NAMALWA (cell line): ENCODE measurements at regions not wholly inside any gene's neighbourhood (a gene's known extent, or its start where the extent isn't known, plus 50 kb on each side); places are given as distances from the start of the nearest gene placed in this dataset.
"Not testable (repeated sequence)": the region's sequence is repeated elsewhere in the genome, so short reads cannot be mapped to it uniquely, and the experiment has no call there.

Source experiments
- DNase-seq: peaks from one replicate; pipeline ENCODE4 v3.0.0-alpha.2; 2015; ENCODE audit warnings: low spot score

DNA sequence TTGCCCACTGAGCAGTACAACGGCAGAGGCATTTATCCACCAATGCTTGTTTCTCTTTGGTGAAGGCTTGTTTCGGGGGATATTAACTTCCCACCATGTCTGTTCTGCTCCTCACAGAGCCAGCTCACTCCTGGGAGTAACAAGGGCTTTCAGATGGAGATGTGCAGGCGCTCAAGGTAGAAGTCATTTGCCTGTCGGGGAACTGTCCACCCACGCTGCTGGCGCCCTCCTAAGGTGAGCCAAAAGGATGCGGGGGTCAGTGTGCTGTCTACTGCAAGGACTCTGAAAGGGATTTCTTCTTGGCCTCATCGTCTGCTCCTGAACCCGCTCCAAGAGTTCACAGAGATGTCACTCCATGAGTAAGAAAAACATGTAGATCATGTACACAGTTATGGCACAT, 57.0 kb upstream of the CYRIA start:
- no peak for DNase-seq

DNA sequence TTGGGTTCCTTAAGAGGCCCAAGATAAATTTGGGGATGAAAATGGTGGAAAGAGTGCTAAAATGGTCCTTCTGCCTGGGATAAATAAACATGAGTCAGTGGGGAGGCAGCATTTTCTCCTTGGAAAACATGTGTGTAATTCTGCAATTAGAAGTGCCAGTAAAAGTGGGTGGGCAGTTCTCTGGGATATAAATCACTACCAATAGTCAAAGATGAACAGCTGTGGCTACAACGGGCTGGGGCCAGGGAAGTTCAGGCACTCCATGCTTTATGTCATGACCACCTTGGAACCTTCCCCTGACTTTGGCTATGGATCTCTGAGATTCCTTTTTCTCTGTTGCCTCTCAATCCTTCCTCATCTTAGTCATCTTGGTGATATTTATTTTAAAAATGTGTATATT, 56.5 kb upstream of the CYRIA start:
- DNase-seq = no peak

DNA sequence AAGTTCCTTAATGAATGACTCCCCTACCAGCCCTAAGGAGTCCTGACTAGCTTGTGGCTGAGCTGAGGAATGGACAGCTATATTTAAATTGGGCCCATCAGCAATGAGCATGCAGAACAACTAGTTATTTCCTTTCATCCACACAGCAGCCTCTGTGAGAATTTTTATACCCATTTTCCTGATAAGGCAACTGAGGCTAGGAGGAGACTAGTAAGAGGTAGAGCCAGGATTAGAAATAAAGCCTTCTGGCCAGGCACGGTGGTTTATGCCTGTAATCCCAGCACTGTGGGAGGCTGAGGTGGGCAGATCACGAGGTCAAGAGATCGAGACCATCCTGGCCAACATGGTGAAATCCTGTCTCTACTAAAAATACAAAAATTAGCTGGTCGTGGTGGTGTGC, 55.9 kb upstream of the CYRIA start:
- DNase-seq = not testable (repeated sequence)

DNA sequence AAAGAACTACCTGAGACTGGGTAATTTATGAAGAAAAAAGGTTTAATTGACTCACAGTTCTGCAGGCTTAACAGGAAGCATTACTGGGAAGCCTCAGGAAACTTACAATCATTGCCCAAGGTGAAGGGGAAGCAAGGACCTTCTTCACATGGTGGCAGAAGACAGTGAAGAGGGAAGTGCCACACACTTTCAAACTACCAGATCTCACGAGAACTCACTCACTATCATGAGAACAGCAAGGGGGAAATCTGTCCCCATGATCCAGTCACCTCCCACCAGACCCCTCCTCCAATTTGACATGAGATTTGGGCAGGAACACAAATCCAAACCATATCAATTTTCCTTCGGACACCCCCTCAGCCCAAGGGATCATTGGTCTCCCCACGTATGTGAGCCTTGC, 55.1 kb upstream of the CYRIA start:
- not testable (repeated sequence) for DNase-seq

DNA sequence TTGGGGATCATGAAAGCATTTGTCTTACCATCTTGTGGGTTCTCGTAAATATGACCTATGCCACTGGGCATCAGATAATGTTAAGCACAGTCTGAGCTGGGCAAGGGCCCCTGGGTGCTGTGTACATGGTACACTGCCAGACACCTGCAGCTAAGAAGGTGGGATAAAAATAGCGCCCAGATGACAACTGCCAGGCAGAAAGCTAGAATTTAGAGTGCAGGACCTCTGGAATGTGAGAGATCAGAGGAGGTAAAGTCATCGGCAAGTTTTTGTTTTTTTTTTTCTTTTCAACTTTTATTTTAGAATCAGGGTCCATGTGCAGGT, 53.8 kb upstream of the CYRIA start:
- no peak for DNase-seq

DNA sequence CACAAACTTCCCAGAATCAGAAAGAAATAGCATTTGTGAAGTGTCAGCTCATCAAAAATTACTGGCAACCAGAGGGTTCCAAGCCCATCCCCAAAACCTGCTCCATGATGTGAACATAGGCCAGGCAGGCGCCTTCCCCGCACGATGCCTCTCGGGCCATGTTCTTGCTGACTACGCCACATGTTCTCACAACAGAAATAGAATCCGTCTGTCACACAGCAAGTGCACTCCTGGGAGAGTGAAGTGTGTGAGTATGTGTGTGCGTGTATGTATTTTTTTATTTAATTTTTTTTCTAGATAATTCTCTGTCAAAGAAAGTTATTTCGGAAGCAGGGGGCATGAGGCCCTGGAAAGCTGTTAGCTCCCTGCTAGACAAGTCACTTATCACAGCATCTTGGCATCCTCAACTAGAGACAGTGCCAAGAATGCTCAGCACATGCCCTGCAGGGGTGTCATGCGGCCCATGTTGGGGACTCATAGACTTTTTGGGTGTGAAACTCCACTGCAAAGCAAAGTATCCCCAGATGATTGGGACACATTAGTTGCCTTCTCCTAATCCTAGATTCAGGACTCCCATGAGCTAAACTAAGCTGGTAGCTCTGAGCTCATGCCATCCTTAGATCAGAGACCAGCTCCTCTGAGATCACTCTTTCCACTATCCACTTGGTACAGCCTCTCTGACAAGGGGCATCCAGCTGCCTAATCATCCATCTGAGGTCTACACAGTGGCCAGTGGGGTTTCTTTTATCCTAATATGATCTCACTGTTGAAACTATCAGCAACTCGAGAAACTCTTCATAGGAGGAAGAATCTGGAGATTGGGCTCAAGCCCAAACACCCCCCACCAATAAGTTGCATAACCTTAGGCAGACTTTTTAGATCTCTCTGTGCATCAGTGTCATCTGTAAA, 53.2 kb upstream of the CYRIA start:
- DNase-seq = no peak

DNA sequence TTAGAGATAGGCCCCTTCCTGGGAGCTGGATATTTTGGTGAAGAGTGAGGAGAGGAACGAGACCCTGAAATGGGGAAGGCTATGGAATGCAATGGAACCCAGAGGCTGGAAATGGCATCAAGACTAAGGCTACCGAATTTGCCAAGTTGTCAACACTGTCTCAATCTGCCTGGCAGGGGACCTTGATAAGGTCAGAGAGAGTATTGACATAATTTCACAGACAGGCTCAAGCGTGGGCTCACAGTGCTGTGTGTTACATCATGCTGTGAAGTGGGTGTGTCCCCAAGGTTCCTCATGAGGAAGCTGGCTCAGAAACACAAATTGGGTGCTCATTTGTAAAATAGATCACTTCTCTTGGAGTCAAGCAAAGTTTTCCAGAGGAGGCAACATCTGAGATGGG, 51.8 kb upstream of the CYRIA start:
- DNase-seq = no peak

DNA sequence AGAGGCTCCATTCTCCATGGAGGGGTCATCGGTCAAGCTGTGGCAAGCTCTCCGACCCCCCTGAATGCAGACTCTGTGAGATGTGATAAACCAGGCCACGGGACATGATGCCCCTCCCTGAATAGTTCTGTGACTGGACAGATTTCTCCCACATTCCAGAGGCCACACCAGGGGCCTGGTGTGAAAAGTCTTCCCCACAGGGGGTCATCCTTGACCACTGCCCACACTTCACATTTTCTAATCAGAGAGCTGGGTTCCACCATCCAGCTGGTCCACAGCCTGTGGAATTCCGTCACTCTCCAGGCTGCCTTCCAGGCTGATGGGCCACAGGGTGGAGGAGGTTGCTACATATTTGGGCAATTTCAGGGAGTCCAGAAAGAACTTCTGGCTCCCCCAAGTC, 51.3 kb upstream of the CYRIA start:
- DNase-seq = no peak

DNA sequence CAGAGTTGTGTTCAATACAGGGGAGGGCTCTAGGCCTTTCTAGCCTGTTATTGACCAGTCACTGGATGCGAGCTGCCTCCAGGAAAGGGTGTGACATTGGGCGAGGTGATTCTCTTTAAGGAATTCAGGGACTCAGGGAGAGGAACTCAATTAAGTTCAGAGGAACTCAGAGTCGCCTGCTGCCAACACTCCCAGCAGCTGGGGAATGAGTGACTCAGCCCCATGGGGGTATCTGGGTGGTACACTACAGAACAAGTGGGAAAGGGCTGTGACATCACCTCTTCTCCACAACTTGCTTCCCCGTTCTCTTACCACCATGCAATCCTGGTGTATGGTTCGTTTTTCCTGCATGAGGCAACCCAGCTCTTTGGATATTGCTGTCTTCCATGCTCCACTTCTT, 50.4 kb upstream of the CYRIA start:
- DNase-seq = no peak
